ENCODE measurements at regions not wholly inside any gene's neighbourhood (a gene's known extent, or its start where the extent isn't known, plus 50 kb on each side); places are given as distances from the start of the nearest gene placed in this dataset.

GRCh38 chr1:194889310-194889709 is 1702.9 kb upstream of the B3GALT2 start:
- POLR2A ChIA-PET = no interaction called here
- H3K27ac ChIP-seq (ENCODE audit: low read depth, low read length, poor library complexity, severe bottlenecking) = no peak overlapping the region
- no TSS peak for BruUV-seq (replicated peaks)
- H3K36me3 ChIP-seq (ENCODE audit: insufficient read depth, low read length) = no peaks in the 10 kb centered on the region
- H2AFZ ChIP-seq (ENCODE audit: low read length) = no peak overlapping the region
- H3K9me2 ChIP-seq (ENCODE audit: insufficient read depth, low read length) = no peaks in the 10 kb centered on the region
- intact Hi-C loops (cut with micrococcal nuclease; ENCODE audit: unreplicated experiment) = no loop called here
- DNase-seq (ENCODE audit: low spot score) = no peak
- H3K9me3 ChIP-seq (ENCODE audit: low read length) = peaks cover 9% of the 10 kb centered on the region; the same call in 1 of the 2 replicates
- H3K4me2 ChIP-seq (ENCODE audit: low read length) = no peak overlapping the region
- TF ChIP-seq CTCF (conservative IDR thresholded peaks at IDR 0.05; ENCODE audit: low read length) (no peak), EZH2phosphoT487 (IDR thresholded peaks at IDR 0.05; ENCODE audit: borderline replicate concordance, low read depth, low read length) (no peak)
- CTCF ChIA-PET (ENCODE audit: unreplicated experiment) = no interaction called here
- H3K79me2 ChIP-seq (ENCODE audit: insufficient read depth, low read depth, low read length) = no peaks in the 10 kb centered on the region
- H4K20me1 ChIP-seq (ENCODE audit: insufficient read depth, low read length) = no peaks in the 10 kb centered on the region
- no peak overlapping the region for H3K4me3 ChIP-seq (ENCODE audit: low read depth, low read length, poor library complexity, severe bottlenecking)
- H3K4me1 ChIP-seq (ENCODE audit: insufficient read depth, low read length, poor library complexity, severe bottlenecking) = no peaks in the 10 kb centered on the region

GRCh38 chr1:194870860-194871259 is 1684.4 kb upstream of the B3GALT2 start:
- no peaks in the 10 kb centered on the region for H3K36me3 ChIP-seq (ENCODE audit: insufficient read depth, low read length)
- no peaks in the 10 kb centered on the region for H3K79me2 ChIP-seq (ENCODE audit: insufficient read depth, low read depth, low read length)
- no peak overlapping the region for H2AFZ ChIP-seq (ENCODE audit: low read length)
- H3K4me1 ChIP-seq (ENCODE audit: insufficient read depth, low read length, poor library complexity, severe bottlenecking) = peaks cover 12% of the 10 kb centered on the region
- H3K4me3 ChIP-seq (ENCODE audit: low read depth, low read length, poor library complexity, severe bottlenecking) = no peak overlapping the region
- POLR2A ChIA-PET = no interaction called here
- CTCF ChIA-PET (ENCODE audit: unreplicated experiment) = no interaction called here
- H4K20me1 ChIP-seq (ENCODE audit: insufficient read depth, low read length) = no peaks in the 10 kb centered on the region
- no peaks in the 10 kb centered on the region for H3K9me2 ChIP-seq (ENCODE audit: insufficient read depth, low read length)
- H3K4me2 ChIP-seq (ENCODE audit: low read length) = no peak overlapping the region
- no peak overlapping the region for H3K27ac ChIP-seq (ENCODE audit: low read depth, low read length, poor library complexity, severe bottlenecking)
- H3K9me3 ChIP-seq (ENCODE audit: low read length) = no peaks in the 10 kb centered on the region
- peak; percentile 10 for DNase-seq (ENCODE audit: low spot score)
- intact Hi-C loops (cut with micrococcal nuclease; ENCODE audit: unreplicated experiment) = no loop called here
- no TSS peak for BruUV-seq (replicated peaks)
- TF ChIP-seq CTCF (conservative IDR thresholded peaks at IDR 0.05; ENCODE audit: low read length) = peak; percentile 30; the same call in 1 of the 2 replicates
- TF ChIP-seq EZH2phosphoT487 (IDR thresholded peaks at IDR 0.05; ENCODE audit: borderline replicate concordance, low read depth, low read length) = no peak

- no peak overlapping the region for H3K27ac ChIP-seq (ENCODE audit: low read depth, low read length, poor library complexity, severe bottlenecking)
- no peaks in the 10 kb centered on the region for H4K20me1 ChIP-seq (ENCODE audit: insufficient read depth, low read length)
- peaks cover 4% of the 10 kb centered on the region; the same call in 1 of the 2 replicates for H3K9me3 ChIP-seq (ENCODE audit: low read length)
- H2AFZ ChIP-seq (ENCODE audit: low read length) = peak overlapping the region; percentile 80
- H3K79me2 ChIP-seq (ENCODE audit: insufficient read depth, low read depth, low read length) = no peaks in the 10 kb centered on the region
- no peak overlapping the region for H3K4me2 ChIP-seq (ENCODE audit: low read length)
- H3K36me3 ChIP-seq (ENCODE audit: insufficient read depth, low read length) = no peaks in the 10 kb centered on the region
- H3K9me2 ChIP-seq (ENCODE audit: insufficient read depth, low read length) = no peaks in the 10 kb centered on the region
- no TSS peak for BruUV-seq (replicated peaks)
- H3K4me1 ChIP-seq (ENCODE audit: insufficient read depth, low read length, poor library complexity, severe bottlenecking) = peaks cover 21% of the 10 kb centered on the region
- TF ChIP-seq CTCF (conservative IDR thresholded peaks at IDR 0.05; ENCODE audit: low read length) = no peak
- TF ChIP-seq EZH2phosphoT487 (IDR thresholded peaks at IDR 0.05; ENCODE audit: borderline replicate concordance, low read depth, low read length) = no peak
- CTCF ChIA-PET (ENCODE audit: unreplicated experiment) = no interaction called here
- no peak for DNase-seq (ENCODE audit: low spot score)
- intact Hi-C loops (cut with micrococcal nuclease; ENCODE audit: unreplicated experiment) = no loop called here
- POLR2A ChIA-PET = interaction anchor here (1.1 kb wide), 1 partner anchor 12 kb away, joined by 3 read pairs; no protein-coding TSS in a partner anchor
- H3K4me3 ChIP-seq (ENCODE audit: low read depth, low read length, poor library complexity, severe bottlenecking) = no peak overlapping the region
These were observed 1679.7 kb upstream of the B3GALT2 start for GRCh38 chr1:194866153-194866552.
